GM12873 (cell line): ENCODE measurements at regions not wholly inside any gene's neighbourhood (a gene's known extent, or its start where the extent isn't known, plus 50 kb on each side); places are given as distances from the start of the nearest gene placed in this dataset.

Source experiments
- TF ChIP-seq, protein P1 (sequence below): IDR thresholded peaks from 2 replicates; pipeline ENCODE4 v1.5.1; 2012; ENCODE audit warnings: low read depth, mild to moderate bottlenecking, moderate library complexity, low read length, control low read depth; ENCODE audit not compliant: insufficient read depth; ENCODE audit errors: missing control alignments

DNA sequence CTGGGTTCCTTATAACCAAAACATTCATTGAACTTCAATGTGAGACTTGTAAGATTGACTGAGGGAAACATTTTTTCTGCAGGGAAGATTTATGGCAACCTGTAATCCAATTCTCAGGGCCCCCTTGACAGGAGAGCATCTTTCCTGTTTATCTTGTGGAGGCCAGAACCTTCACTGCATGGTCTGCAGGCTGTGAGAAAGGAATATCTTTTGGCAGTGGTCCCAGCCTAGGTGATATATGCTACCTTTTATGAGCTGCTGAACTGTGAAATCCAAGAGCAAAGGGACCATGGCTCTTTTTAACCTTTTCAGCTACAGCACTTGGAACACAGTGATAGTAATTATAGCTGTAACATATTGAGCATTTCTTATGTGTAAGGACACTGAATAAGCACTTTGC, 590.2 kb upstream of the B3GAT1 start:
- TF ChIP-seq, protein P1, sequence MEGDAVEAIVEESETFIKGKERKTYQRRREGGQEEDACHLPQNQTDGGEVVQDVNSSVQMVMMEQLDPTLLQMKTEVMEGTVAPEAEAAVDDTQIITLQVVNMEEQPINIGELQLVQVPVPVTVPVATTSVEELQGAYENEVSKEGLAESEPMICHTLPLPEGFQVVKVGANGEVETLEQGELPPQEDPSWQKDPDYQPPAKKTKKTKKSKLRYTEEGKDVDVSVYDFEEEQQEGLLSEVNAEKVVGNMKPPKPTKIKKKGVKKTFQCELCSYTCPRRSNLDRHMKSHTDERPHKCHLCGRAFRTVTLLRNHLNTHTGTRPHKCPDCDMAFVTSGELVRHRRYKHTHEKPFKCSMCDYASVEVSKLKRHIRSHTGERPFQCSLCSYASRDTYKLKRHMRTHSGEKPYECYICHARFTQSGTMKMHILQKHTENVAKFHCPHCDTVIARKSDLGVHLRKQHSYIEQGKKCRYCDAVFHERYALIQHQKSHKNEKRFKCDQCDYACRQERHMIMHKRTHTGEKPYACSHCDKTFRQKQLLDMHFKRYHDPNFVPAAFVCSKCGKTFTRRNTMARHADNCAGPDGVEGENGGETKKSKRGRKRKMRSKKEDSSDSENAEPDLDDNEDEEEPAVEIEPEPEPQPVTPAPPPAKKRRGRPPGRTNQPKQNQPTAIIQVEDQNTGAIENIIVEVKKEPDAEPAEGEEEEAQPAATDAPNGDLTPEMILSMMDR, result no peak

DNA sequence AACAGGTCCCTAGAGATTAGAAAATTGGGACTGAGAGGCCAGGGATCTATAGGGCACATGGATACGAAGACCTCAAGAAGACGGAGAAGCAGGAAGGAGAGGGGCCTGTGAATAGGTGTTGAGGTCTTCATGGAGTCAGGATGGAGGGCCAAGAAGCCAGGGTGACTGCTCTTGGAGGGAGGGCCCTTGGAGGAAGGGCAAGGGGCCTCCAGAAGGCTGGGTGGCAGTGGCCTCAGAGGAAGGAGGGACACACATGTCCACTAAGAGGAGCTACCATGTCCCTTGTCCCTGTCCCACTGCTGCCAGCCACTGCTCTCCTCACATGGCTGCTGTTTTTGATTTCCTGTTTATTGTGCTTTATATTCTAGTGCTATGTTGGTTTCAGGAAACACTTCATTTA, 589.5 kb upstream of the B3GAT1 start:
- TF ChIP-seq, protein P1, result no peak

DNA sequence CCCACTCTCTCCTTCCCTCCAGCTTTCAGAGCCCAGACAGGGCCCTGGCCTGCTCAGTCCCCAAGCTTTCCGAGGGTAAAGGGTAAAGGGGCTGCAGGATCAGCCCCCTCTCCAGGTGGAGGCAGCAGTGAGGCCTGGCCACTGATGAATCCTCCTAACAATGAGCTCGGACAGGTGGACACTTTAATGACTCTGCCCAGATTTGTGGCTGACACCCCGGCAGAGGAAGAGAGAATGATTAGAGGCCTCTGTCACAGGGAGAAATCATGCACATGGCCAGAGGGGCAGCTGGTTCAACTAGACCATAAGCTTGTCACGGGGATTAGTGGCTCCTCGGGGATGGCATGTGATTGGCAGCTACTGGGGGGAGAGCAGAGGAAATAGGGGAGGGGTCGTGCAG, 587.5 kb upstream of the B3GAT1 start:
- TF ChIP-seq, protein P1, result no peak

DNA sequence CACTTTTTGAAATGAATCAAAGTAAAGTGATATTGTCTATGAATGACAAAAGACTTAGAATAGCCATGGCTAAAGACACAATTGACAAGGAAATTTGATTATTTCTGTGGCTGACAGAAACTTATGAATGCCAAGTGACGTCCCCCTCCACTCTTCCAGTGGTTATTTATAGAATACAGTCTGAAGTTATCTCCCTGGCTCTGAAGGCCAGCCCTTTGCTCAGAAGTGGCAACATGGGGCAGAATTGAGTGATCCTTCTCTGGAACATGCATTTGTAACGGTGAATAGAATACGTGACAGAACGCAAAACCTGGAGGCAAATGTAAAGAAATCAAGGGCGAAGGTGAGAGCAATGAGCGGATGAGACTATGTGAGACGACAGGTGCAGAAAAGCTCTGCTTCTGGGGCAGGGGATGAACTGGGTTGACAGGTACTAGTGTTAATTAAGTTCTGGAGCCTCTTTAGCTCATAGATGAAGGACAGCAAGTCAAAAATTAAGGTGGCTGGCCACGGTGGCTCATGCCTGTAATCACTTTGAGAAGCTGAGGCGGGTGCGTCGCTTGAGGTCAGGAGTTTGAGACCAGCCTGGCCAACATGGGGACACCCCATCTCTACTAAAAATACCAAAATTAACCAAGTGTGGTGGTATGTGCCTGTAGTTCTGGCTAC, 585.7 kb upstream of the B3GAT1 start:
- TF ChIP-seq, protein P1, result no peak

DNA sequence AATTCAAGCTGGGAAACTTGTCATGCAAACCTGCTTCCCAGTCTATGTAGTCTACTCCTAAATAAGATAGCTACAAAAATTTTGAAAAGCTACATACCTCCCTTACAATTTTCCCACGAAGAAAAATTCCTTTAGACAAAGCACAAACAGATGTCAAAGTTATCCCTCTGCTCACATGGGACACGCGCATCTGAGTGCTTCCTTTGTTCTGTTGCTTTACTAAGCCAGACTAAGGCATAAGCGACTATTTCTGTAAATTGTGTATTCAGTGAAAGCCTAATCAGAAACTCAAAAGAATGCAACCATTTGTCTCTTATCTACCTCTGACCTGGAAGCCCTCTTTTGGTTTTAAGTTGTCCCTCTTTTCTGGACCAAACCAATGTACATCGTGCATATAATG, 583.7 kb upstream of the B3GAT1 start:
- TF ChIP-seq, protein P1, result no peak

DNA sequence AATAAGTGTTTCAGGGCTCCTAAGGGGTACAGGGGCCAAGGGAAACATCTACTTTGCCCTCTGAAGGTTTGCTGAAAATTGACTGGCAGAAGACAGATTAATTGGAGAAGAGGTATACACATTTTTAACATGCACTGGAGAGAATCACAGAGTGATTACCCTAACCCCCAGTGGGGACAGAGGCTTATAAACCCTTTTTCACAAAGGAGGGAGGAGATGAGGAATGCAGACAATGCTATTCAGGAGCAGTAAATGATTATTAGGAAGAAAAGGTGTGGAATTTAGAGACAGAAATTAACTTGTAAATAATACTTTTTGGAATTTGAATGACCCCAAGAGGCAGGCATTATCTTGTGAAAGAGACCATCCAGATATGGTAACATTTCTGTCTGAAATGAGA, 582.4 kb upstream of the B3GAT1 start:
- TF ChIP-seq, protein P1, result no peak

DNA sequence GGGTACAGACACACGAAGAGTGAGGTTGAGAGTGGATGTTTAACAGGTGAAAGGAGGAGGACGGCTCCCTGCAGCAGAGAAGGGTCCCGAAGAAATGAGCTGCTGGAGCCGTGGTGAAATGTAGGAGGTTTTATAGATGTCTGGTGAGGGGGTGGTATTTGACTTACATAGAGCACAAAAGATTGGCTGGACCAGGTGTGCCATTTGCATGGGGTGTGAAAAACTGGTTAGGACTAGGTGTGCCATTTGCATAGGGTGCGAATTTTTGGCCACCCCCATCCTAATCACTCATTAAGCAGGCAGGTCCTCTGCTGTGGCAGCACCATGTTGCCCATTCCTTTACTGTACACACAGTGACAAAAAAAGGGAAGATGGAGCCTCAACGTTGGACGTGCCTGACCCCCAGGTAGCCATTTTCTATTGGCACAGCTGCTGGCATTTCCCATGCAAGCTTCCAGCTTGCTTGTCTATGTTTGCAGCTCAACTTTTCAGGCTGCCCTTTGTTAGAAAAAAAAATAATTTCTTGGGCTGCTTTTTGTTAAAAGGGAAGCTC, 581.7 kb upstream of the B3GAT1 start:
- TF ChIP-seq, protein P1, result no peak
